IMR-90 (cell line): ENCODE measurements at regions not wholly inside any gene's neighbourhood (a gene's known extent, or its start where the extent isn't known, plus 50 kb on each side); places are given as distances from the start of the nearest gene placed in this dataset.

Experiments used
- ATAC-seq: fragments of 200-7000 bp; cut with Tn5 transposase; 2 replicates; pipeline ENCODE4 v1.9.1; 2020; ENCODE audit warnings: low read depth, mild to moderate bottlenecking, moderate library complexity
- BruUV-seq: library from RNA; stranded (reverse); fragments of 400-500 nt; replicated peaks from 2 replicates; lab custom pipeline; 2021; lab: Mats Ljungman, UMichigan
- CTCF ChIA-PET: fragments of 300-600 bp; formaldehyde crosslinking; extraction: SDS; loops from one replicate; lab custom pipeline; 2021; ENCODE audit warnings: antibody characterized with exemption; lab: Yijun Ruan, JAX
- POLR2A ChIA-PET: fragments of 300-600 bp; sonication (Branson Sonifier 250); formaldehyde crosslinking; loops from one replicate; lab custom pipeline; 2022; ENCODE audit warnings: antibody characterized with exemption; ENCODE audit not compliant: unreplicated experiment; lab: Charles Lee
- DNase-seq: peaks from one replicate; pipeline ENCODE4 v3.0.0; 2013
- H2AFZ ChIP-seq: replicated peaks from 2 replicates; pipeline ENCODE3; 2013; ENCODE audit warnings: low read length, mild to moderate bottlenecking; ENCODE audit not compliant: poor library complexity
- H2AK5ac ChIP-seq: 2 replicates; pipeline ENCODE4 v1.6.1; 2013; ENCODE audit warnings: low read depth, low read length, inconsistent platforms
- H2AK9ac ChIP-seq: replicated peaks from 2 replicates; pipeline ENCODE3; 2013; ENCODE audit warnings: mild to moderate bottlenecking, low read depth, low read length, moderate library complexity; ENCODE audit not compliant: poor library complexity
- H2BK120ac ChIP-seq: 2 replicates; pipeline ENCODE4 v1.6.1; 2013; ENCODE audit warnings: low read depth, low read length, inconsistent platforms
- H2BK15ac ChIP-seq: 3 replicates; pipeline ENCODE4 v1.6.1; 2013; ENCODE audit warnings: low read depth, low read length, inconsistent platforms
- H2BK20ac ChIP-seq: 2 replicates; pipeline ENCODE4 v1.6.1; 2013; ENCODE audit warnings: low read depth, mild to moderate bottlenecking, inconsistent platforms, low read length, moderate library complexity
- H2BK5ac ChIP-seq: 2 replicates; pipeline ENCODE4 v1.6.1; 2013; ENCODE audit warnings: mild to moderate bottlenecking, low read depth, low read length, inconsistent platforms; ENCODE audit not compliant: poor library complexity, severe bottlenecking
- H3K14ac ChIP-seq: replicated peaks from 2 replicates; pipeline ENCODE4 v1.6.1; 2013; ENCODE audit warnings: low read depth, low read length, inconsistent platforms
- H3K18ac ChIP-seq: 2 replicates; pipeline ENCODE4 v1.6.1; 2013; ENCODE audit warnings: low read depth, low read length, control low read depth
- H3K23ac ChIP-seq: 2 replicates; pipeline ENCODE4 v1.6.1; 2013; ENCODE audit warnings: low read depth, low read length, inconsistent platforms
- H3K27ac ChIP-seq: 2 replicates; pipeline ENCODE4 v1.5.1; 2013; ENCODE audit warnings: mild to moderate bottlenecking, control low read depth, low read length; ENCODE audit not compliant: insufficient read depth
- H3K27me3 ChIP-seq: 2 replicates; pipeline ENCODE4 v1.6.1; 2013; ENCODE audit warnings: low read length; ENCODE audit not compliant: control insufficient read depth, insufficient read depth
- H3K36me3 ChIP-seq: 2 replicates; pipeline ENCODE4 v1.6.1; 2013; ENCODE audit warnings: low read length, mixed read lengths; ENCODE audit not compliant: control insufficient read depth, insufficient read depth
- H3K4ac ChIP-seq: 2 replicates; pipeline ENCODE4 v1.6.1; 2013; ENCODE audit warnings: low read depth, low read length, inconsistent platforms
- H3K4me1 ChIP-seq: 2 replicates; pipeline ENCODE4 v1.6.1; 2013; ENCODE audit warnings: low read length, mixed read lengths; ENCODE audit not compliant: control insufficient read depth, insufficient read depth
- H3K4me2 ChIP-seq: 2 replicates; pipeline ENCODE4 v1.6.1; 2013; ENCODE audit warnings: low read depth, mild to moderate bottlenecking, control low read depth, low read length, moderate library complexity
- H3K4me3 ChIP-seq: 2 replicates; pipeline ENCODE4 v1.5.1; 2013; ENCODE audit warnings: low read depth, mild to moderate bottlenecking, control low read depth, low read length, moderate library complexity; ENCODE audit not compliant: insufficient read depth
- H3K56ac ChIP-seq: 2 replicates; pipeline ENCODE4 v1.6.1; 2013; ENCODE audit warnings: low read length, inconsistent platforms; ENCODE audit not compliant: insufficient read depth; ENCODE audit errors: extremely low read depth
- H3K79me1 ChIP-seq, 2 experiments: 2 replicates each; pipeline ENCODE4 v1.6.1; 2013; ENCODE audit warnings: low read length in 2 of 2, inconsistent platforms in 1 of 2, low read depth in 1 of 2
- H3K9ac ChIP-seq: 2 replicates; pipeline ENCODE4 v1.6.1; 2013; ENCODE audit warnings: low read depth, low read length, control low read depth
- H3K9me1 ChIP-seq: 2 replicates; pipeline ENCODE4 v1.6.1; 2013; ENCODE audit warnings: low read length, inconsistent platforms; ENCODE audit not compliant: insufficient read depth
- H3K9me3 ChIP-seq: 2 replicates; pipeline ENCODE4 v1.6.1; 2013; ENCODE audit warnings: low read length; ENCODE audit not compliant: control insufficient read depth, insufficient read depth
- H4K20me1 ChIP-seq: 2 replicates; pipeline ENCODE4 v1.6.1; 2013; ENCODE audit warnings: low read length, inconsistent platforms; ENCODE audit not compliant: insufficient read depth
- H4K5ac ChIP-seq: 2 replicates; pipeline ENCODE4 v1.6.1; 2013; ENCODE audit warnings: mild to moderate bottlenecking, low read depth, low read length, control low read depth
- H4K8ac ChIP-seq, 2 experiments: 2 replicates each; pipeline ENCODE4 v1.6.1; 2013; ENCODE audit warnings: low read depth in 2 of 2, low read length in 2 of 2, control low read depth in 1 of 2, inconsistent platforms in 1 of 2
- H4K91ac ChIP-seq: 2 replicates; pipeline ENCODE4 v1.6.1; 2013; ENCODE audit warnings: low read depth, low read length, inconsistent platforms; ENCODE audit not compliant: insufficient read depth
- BHLHE40 ChIP-seq: fragments of 150-350 bp; IDR thresholded peaks from 2 replicates; pipeline ENCODE4 v1.6.1; 2016; ENCODE audit warnings: mild to moderate bottlenecking, low read depth, low read length
- CEBPB ChIP-seq: IDR thresholded peaks from 2 replicates; pipeline ENCODE4 v1.6.1; 2012; ENCODE audit warnings: low read depth, low read length, improper control_type of control experiment
- CHD1 ChIP-seq: IDR thresholded peaks from 2 replicates; pipeline ENCODE4 v1.6.1; 2012; ENCODE audit warnings: low read depth, low read length, improper control_type of control experiment
- FOS ChIP-seq: fragments of 150-350 bp; IDR thresholded peaks from 2 replicates; pipeline ENCODE4 v1.6.1; 2016; ENCODE audit warnings: low read depth, low read length
- MAFK ChIP-seq: IDR thresholded peaks from 2 replicates; pipeline ENCODE4 v1.6.1; 2012; ENCODE audit warnings: low read depth, low read length, improper control_type of control experiment
- MAZ ChIP-seq: IDR thresholded peaks from 2 replicates; pipeline ENCODE4 v1.6.1; 2012; ENCODE audit warnings: low read depth, mild to moderate bottlenecking, low read length, improper control_type of control experiment, moderate library complexity, borderline replicate concordance
- MXI1 ChIP-seq: IDR thresholded peaks from 2 replicates; pipeline ENCODE4 v1.6.1; 2012; ENCODE audit warnings: low read depth, mild to moderate bottlenecking, low read length, moderate library complexity, borderline replicate concordance
- POLR2A ChIP-seq: IDR thresholded peaks from 2 replicates; pipeline ENCODE4 v1.6.1; 2012; ENCODE audit warnings: mild to moderate bottlenecking, low read depth, low read length
- RAD21 ChIP-seq: IDR thresholded peaks from 2 replicates; pipeline ENCODE4 v1.6.1; 2012; ENCODE audit warnings: low read length, improper control_type of control experiment
- RFX5 ChIP-seq: IDR thresholded peaks from 2 replicates; pipeline ENCODE4 v1.8.0; 2012; ENCODE audit warnings: low read depth, mild to moderate bottlenecking, low read length, moderate library complexity
- SMC3 ChIP-seq: fragments of 150-350 bp; IDR thresholded peaks from 2 replicates; pipeline ENCODE4 v1.6.1; 2016; ENCODE audit warnings: low read depth, mild to moderate bottlenecking, antibody characterized with exemption, low read length, moderate library complexity
- USF2 ChIP-seq: fragments of 150-350 bp; IDR thresholded peaks from 2 replicates; pipeline ENCODE4 v1.6.1; 2017; ENCODE audit warnings: mild to moderate bottlenecking, antibody characterized with exemption, low read length, low read depth
- WGBS, 2 experiments: methylation state at CpG; one replicate each; pipeline versions ENCODE4 v1.1.5 to v1.1.7; 2013; ENCODE audit warnings: missing lambda C conversion rate in 2 of 2; ENCODE audit not compliant: insufficient read length in 1 of 2; ENCODE audit errors: extremely low coverage in 2 of 2; 5-methylcytosine and 5-hydroxymethylcytosine counted together
- dilution Hi-C: fragments of 300-500 bp; cut with HindIII; formaldehyde crosslinking; loops from one replicate; pipeline ENCODE4 v1.14.3; 2018; ENCODE audit warnings: low sequenced_read_pairs; ENCODE audit not compliant: unreplicated experiment
- in situ Hi-C: fragments of 300-500 bp; cut with MboI; formaldehyde crosslinking; loops from 3 replicates; pipeline ENCODE4 v1.14.3; 2019; ENCODE audit warnings: low sequenced_read_pairs, inconsistent platforms, mixed read lengths
- intact Hi-C: fragments of 100-400 bp; cut with micrococcal nuclease; formaldehyde crosslinking; loops from 2 replicates; pipeline ENCODE4 v1.10.0; 2022
- TF ChIP-seq, protein P1 (sequence below): fragments of 150-350 bp; IDR thresholded peaks from 2 replicates; pipeline ENCODE4 v1.6.1; 2016; ENCODE audit warnings: low read depth, mild to moderate bottlenecking, low read length, moderate library complexity, borderline replicate concordance
- TF ChIP-seq, protein P2 (sequence below): conservative IDR thresholded peaks from 2 replicates; pipeline ENCODE4 v1.5.1; 2012; ENCODE audit warnings: mild to moderate bottlenecking, low read depth, low read length, improper control_type of control experiment

DNA sequence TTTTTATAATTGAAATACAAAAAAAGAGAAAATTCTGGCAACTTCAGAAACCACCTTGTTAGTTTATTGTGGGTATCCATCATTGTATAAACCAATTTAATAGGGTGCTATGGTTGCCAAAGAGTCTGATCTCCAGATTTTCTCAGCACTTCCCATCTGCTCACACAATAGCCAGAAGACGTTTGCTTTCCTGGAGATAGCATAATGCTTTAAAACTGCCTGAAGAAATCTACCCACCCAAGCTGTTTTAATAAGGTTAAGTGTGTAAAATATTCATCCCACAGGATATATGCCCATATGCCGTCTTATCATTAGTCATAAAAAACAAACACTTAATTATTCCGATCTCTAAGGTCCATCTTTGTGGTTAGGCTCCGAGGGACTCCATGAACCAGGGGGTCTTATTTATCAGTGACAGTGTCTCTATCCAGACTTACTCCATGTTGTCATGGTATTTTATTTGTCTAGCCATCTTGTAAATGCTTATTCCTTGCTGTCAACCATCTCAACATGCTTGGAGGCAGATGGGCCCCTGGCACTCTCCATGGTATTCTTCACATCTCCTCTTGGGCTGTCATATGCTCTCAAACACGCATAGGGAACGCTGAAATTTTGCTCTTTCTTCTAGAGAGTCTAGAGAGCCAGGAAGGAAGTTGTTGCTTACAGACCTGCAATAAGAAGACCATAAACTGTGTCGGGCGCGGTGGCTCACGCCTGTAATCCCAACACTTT is 58.5 kb downstream of the MAP10 start:
- in situ Hi-C loops = no loop called here
- Histone ChIP-seq H4K5ac (no peak overlapping the region), H3K4me3 (no peak overlapping the region), H2BK20ac (no peak overlapping the region), H2BK15ac (no peak overlapping the region), H3K9ac (no peak overlapping the region), H3K18ac (no peak overlapping the region), H3K4me2 (no peak overlapping the region), H4K8ac (no peak overlapping the region), H2BK120ac (no peak overlapping the region), H2BK5ac (no peak overlapping the region), H3K56ac (no peak overlapping the region), H3K14ac (no peak overlapping the region), H3K79me1 (no peaks in the 10 kb centered on the region), H3K27ac (no peak overlapping the region), H4K91ac (no peak overlapping the region), H3K9me1 (no peaks in the 10 kb centered on the region), H2AK5ac (no peak overlapping the region), H3K36me3 (no peaks in the 10 kb centered on the region), H3K9me3 (no peaks in the 10 kb centered on the region), H3K23ac (no peak overlapping the region), H3K27me3 (peaks cover 4% of the 10 kb centered on the region; the same call in 1 of the 2 replicates), H2AK9ac (no peak overlapping the region), H3K4ac (no peak overlapping the region), H2AFZ (no peak overlapping the region), H4K20me1 (no peaks in the 10 kb centered on the region), H3K4me1 (peaks cover under 1% of the 10 kb centered on the region)
- POLR2A ChIA-PET = no interaction called here
- no peak for ATAC-seq
- dilution Hi-C loops = no loop called here
- BruUV-seq = no TSS peak
- DNase-seq = no peak
- TF ChIP-seq RAD21 (no peak), MAZ (no peak), BHLHE40 (no peak), SMC3 (no peak), FOS (no peak), CEBPB (no peak), RFX5 (no peak), MAFK (no peak), POLR2A (no peak), MXI1 (no peak), CHD1 (no peak), USF2 (no peak)
- TF ChIP-seq, protein P1, sequence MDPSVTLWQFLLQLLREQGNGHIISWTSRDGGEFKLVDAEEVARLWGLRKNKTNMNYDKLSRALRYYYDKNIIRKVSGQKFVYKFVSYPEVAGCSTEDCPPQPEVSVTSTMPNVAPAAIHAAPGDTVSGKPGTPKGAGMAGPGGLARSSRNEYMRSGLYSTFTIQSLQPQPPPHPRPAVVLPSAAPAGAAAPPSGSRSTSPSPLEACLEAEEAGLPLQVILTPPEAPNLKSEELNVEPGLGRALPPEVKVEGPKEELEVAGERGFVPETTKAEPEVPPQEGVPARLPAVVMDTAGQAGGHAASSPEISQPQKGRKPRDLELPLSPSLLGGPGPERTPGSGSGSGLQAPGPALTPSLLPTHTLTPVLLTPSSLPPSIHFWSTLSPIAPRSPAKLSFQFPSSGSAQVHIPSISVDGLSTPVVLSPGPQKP = no peak
- TF ChIP-seq, protein P2, sequence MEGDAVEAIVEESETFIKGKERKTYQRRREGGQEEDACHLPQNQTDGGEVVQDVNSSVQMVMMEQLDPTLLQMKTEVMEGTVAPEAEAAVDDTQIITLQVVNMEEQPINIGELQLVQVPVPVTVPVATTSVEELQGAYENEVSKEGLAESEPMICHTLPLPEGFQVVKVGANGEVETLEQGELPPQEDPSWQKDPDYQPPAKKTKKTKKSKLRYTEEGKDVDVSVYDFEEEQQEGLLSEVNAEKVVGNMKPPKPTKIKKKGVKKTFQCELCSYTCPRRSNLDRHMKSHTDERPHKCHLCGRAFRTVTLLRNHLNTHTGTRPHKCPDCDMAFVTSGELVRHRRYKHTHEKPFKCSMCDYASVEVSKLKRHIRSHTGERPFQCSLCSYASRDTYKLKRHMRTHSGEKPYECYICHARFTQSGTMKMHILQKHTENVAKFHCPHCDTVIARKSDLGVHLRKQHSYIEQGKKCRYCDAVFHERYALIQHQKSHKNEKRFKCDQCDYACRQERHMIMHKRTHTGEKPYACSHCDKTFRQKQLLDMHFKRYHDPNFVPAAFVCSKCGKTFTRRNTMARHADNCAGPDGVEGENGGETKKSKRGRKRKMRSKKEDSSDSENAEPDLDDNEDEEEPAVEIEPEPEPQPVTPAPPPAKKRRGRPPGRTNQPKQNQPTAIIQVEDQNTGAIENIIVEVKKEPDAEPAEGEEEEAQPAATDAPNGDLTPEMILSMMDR = no peak
- intact Hi-C loops = no loop called here
- 100% methylated on average over 1 of the region's 10 CpGs; no CpG with 5 or more reads in 1 of the 2 experiments for WGBS, 2 experiments
- CTCF ChIA-PET = no interaction called here
